GM21786 (cell line): ENCODE measurements at regions not wholly inside any gene's neighbourhood (a gene's known extent, or its start where the extent isn't known, plus 50 kb on each side); places are given as distances from the start of the nearest gene placed in this dataset.

Experiments used
- ATAC-seq: cut with Tn5 transposase; IDR thresholded peaks from one replicate; pipeline ENCODE4 v1.9.1; 2021; ENCODE audit not compliant: unreplicated experiment

- ATAC-seq, result no peak
Observed at GRCh38 chr1:234746798-234747196, 136.8 kb upstream of the IRF2BP2 start.

GRCh38 chr1:234745844-234746797 lies 136.1 kb upstream of the IRF2BP2 start:
- no peak for ATAC-seq

GRCh38 chr1:234745276-234745675 lies 135.3 kb upstream of the IRF2BP2 start:
- ATAC-seq, result no peak

GRCh38 chr1:234743791-234744611 lies 134.0 kb upstream of the IRF2BP2 start:
- ATAC-seq, result no peak

GRCh38 chr1:234742622-234743021 lies 132.6 kb upstream of the IRF2BP2 start:
- no peak for ATAC-seq

GRCh38 chr1:234737967-234738314 lies 128.0 kb upstream of the IRF2BP2 start:
- ATAC-seq, result no peak

- no peak for ATAC-seq
Observed at GRCh38 chr1:234735916-234736315, 125.9 kb upstream of the IRF2BP2 start.

GRCh38 chr1:234735476-234735875 lies 125.5 kb upstream of the IRF2BP2 start:
- no peak for ATAC-seq

GRCh38 chr1:234734869-234735268 lies 124.9 kb upstream of the IRF2BP2 start:
- ATAC-seq, result no peak

GRCh38 chr1:234734412-234734835 lies 124.4 kb upstream of the IRF2BP2 start:
- ATAC-seq, result no peak

- no peak for ATAC-seq
Observed at GRCh38 chr1:234733427-234733826, 123.4 kb upstream of the IRF2BP2 start.

- no peak for ATAC-seq
Observed at GRCh38 chr1:234732671-234733390, 122.9 kb upstream of the IRF2BP2 start.

- no peak for ATAC-seq
Observed at GRCh38 chr1:234732260-234732659, 122.3 kb upstream of the IRF2BP2 start.

- peak; percentile 17 for ATAC-seq
Observed at GRCh38 chr1:234731569-234732085, 121.6 kb upstream of the IRF2BP2 start.

GRCh38 chr1:234730770-234731568 lies 121.0 kb upstream of the IRF2BP2 start:
- ATAC-seq, result peak; percentile 61

GRCh38 chr1:234730475-234730769 lies 120.4 kb upstream of the IRF2BP2 start:
- ATAC-seq, result peak; percentile 11

- no peak for ATAC-seq
Observed at GRCh38 chr1:234729561-234730474, 119.8 kb upstream of the IRF2BP2 start.

GRCh38 chr1:234728740-234729139 lies 118.8 kb upstream of the IRF2BP2 start:
- no peak for ATAC-seq
